ENCODE measurements at regions not wholly inside any gene's neighbourhood (a gene's known extent, or its start where the extent isn't known, plus 50 kb on each side); places are given as distances from the start of the nearest gene placed in this dataset.
"Not testable (repeated sequence)": the region's sequence is repeated elsewhere in the genome, so short reads cannot be mapped to it uniquely, and the experiment has no call there.

- DNase-seq (ENCODE audit: low read depth, low spot score): no peak
Observed at GRCh38 chr3:112736805-112737566, 96.0 kb upstream of the CCDC80 start.

GRCh38 chr3:112736386-112736785, 95.4 kb upstream of the CCDC80 start:
- no peak for DNase-seq (ENCODE audit: low read depth, low spot score)

GRCh38 chr3:112735926-112736325, 95.0 kb upstream of the CCDC80 start:
- no peak for DNase-seq (ENCODE audit: low read depth, low spot score)

GRCh38 chr3:112734736-112735350, 93.9 kb upstream of the CCDC80 start:
- peak; percentile 66 for DNase-seq (ENCODE audit: low read depth, low spot score)

- no peak for DNase-seq (ENCODE audit: low read depth, low spot score)
Observed at GRCh38 chr3:112734171-112734570, 93.2 kb upstream of the CCDC80 start.

GRCh38 chr3:112730210-112730609, 89.3 kb upstream of the CCDC80 start:
- DNase-seq (ENCODE audit: low read depth, low spot score): no peak

- no peak for DNase-seq (ENCODE audit: low read depth, low spot score)
Observed at GRCh38 chr3:112721231-112721630, 80.3 kb upstream of the CCDC80 start.

- DNase-seq (ENCODE audit: low read depth, low spot score): no peak
Observed at GRCh38 chr3:112718967-112719366, 78.0 kb upstream of the CCDC80 start.

GRCh38 chr3:112718516-112718915, 77.6 kb upstream of the CCDC80 start:
- DNase-seq (ENCODE audit: low read depth, low spot score): no peak

GRCh38 chr3:112709911-112710310, 69.0 kb upstream of the CCDC80 start:
- DNase-seq (ENCODE audit: low read depth, low spot score): no peak

GRCh38 chr3:112699436-112699978, 58.6 kb upstream of the CCDC80 start:
- DNase-seq (ENCODE audit: low read depth, low spot score): no peak

GRCh38 chr3:112698442-112698841, 57.5 kb upstream of the CCDC80 start:
- not testable (repeated sequence) for DNase-seq (ENCODE audit: low read depth, low spot score)

GRCh38 chr3:112696244-112696643, 55.3 kb upstream of the CCDC80 start:
- not testable (repeated sequence) for DNase-seq (ENCODE audit: low read depth, low spot score)

GRCh38 chr3:112695377-112696108, 54.6 kb upstream of the CCDC80 start:
- DNase-seq (ENCODE audit: low read depth, low spot score): not testable (repeated sequence)

GRCh38 chr3:112694906-112695305, 54.0 kb upstream of the CCDC80 start:
- DNase-seq (ENCODE audit: low read depth, low spot score): not testable (repeated sequence)

- no peak for DNase-seq (ENCODE audit: low read depth, low spot score)
Observed at GRCh38 chr3:112693186-112693585, 52.2 kb upstream of the CCDC80 start.
